ENCODE measurements at regions not wholly inside any gene's neighbourhood (a gene's known extent, or its start where the extent isn't known, plus 50 kb on each side); places are given as distances from the start of the nearest gene placed in this dataset.
A peak's percentile ranks its signal among the peaks of the same experiment; 100 is the strongest.
"Not testable (repeated sequence)": the region's sequence is repeated elsewhere in the genome, so short reads cannot be mapped to it uniquely, and the experiment has no call there.

DNA sequence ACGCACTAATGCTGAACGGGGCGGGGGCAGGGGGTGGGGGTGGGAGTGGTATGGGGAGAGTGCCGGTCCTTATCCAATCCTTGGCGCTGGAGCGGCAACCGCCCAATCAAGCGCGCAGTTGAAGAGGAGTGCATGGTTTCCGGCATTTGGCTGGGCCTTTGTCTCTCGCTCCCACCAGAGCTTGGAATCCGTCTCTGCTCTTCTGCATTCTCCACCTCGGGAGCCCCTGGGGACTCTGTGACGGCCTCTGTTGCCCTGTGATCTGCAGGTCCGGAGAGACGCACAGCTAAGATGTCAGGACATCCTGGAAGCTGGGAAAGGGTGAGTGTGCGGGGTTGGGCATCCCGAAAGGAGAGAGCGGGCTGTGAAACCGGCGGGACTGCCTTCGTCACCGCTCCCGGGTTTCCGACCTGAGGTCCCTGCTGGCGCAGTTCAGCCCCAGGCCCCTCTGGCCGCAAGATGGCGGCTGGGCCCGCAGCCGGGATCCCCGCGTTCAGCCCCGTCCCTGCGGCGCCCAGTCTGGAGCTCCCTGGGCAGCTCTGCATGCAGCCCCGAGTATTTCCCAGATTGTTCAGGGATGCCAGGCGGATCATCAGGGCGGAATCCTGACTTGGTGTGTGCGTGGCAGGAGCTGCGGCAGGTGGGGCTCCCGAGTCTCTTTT is 53.6 kb upstream of the ZNF254 start:
- TF ChIP-seq POLR2A (IDR thresholded peaks at IDR 0.05; ENCODE audit: low read length): peak; percentile 65
- no peak for TF ChIP-seq GATA1 (IDR thresholded peaks at IDR 0.05; ENCODE audit: low read depth, low read length)

GRCh38 chr19:24033963-24034342 is 53.0 kb upstream of the ZNF254 start:
- TF ChIP-seq POLR2A (IDR thresholded peaks at IDR 0.05; ENCODE audit: low read length) (peak; percentile 2), GATA1 (IDR thresholded peaks at IDR 0.05; ENCODE audit: low read depth, low read length) (no peak)
- peak; percentile 66 to 68 for DNase-seq

More for the DNA sequence above, 53.6 kb upstream of the ZNF254 start:
- peak; percentile 84 to 89 for DNase-seq

- DNase-seq: not testable (repeated sequence)
Measured at GRCh38 chr19:24035261-24035880, 51.6 kb upstream of the ZNF254 start.
